ENCODE measurements at regions not wholly inside any gene's neighbourhood (a gene's known extent, or its start where the extent isn't known, plus 50 kb on each side); places are given as distances from the start of the nearest gene placed in this dataset.
"Not testable (repeated sequence)": the region's sequence is repeated elsewhere in the genome, so short reads cannot be mapped to it uniquely, and the experiment has no call there.

GRCh38 chr2:128591022-128591860, 272.6 kb upstream of the HS6ST1 start:
- DNase-seq, result no peak

GRCh38 chr2:128591861-128592822, 273.5 kb upstream of the HS6ST1 start:
- DNase-seq, result no peak

- DNase-seq, result no peak
Measured at GRCh38 chr2:128593518-128593878, 274.8 kb upstream of the HS6ST1 start.

- DNase-seq, result no peak
Measured at GRCh38 chr2:128593879-128594650, 275.4 kb upstream of the HS6ST1 start.

- DNase-seq, result no peak
Measured at GRCh38 chr2:128594651-128594910, 275.9 kb upstream of the HS6ST1 start.

- DNase-seq, result no peak
Measured at GRCh38 chr2:128594953-128595677, 276.4 kb upstream of the HS6ST1 start.

- DNase-seq, result no peak
Measured at GRCh38 chr2:128595763-128596395, 277.2 kb upstream of the HS6ST1 start.

GRCh38 chr2:128596396-128597120, 277.9 kb upstream of the HS6ST1 start:
- DNase-seq, result no peak

GRCh38 chr2:128597121-128597762, 278.6 kb upstream of the HS6ST1 start:
- DNase-seq, result no peak

GRCh38 chr2:128598260-128598659, 279.6 kb upstream of the HS6ST1 start:
- not testable (repeated sequence) for DNase-seq

GRCh38 chr2:128598862-128599441, 280.3 kb upstream of the HS6ST1 start:
- DNase-seq, result no peak

GRCh38 chr2:128599700-128600099, 281.0 kb upstream of the HS6ST1 start:
- no peak for DNase-seq

GRCh38 chr2:128600581-128601297, 282.1 kb upstream of the HS6ST1 start:
- DNase-seq, result no peak

- no peak for DNase-seq
Measured at GRCh38 chr2:128601298-128602037, 282.8 kb upstream of the HS6ST1 start.

GRCh38 chr2:128602038-128602698, 283.5 kb upstream of the HS6ST1 start:
- no peak for DNase-seq

GRCh38 chr2:128602699-128603101, 284.0 kb upstream of the HS6ST1 start:
- DNase-seq, result no peak

GRCh38 chr2:128603411-128603924, 284.8 kb upstream of the HS6ST1 start:
- DNase-seq, result no peak

GRCh38 chr2:128604045-128604444, 285.4 kb upstream of the HS6ST1 start:
- DNase-seq, result no peak

Data from SIG-M5 (cell line).